ENCODE measurements at regions not wholly inside any gene's neighbourhood (a gene's known extent, or its start where the extent isn't known, plus 50 kb on each side); places are given as distances from the start of the nearest gene placed in this dataset.

- Histone ChIP-seq H3K9me3 (ENCODE audit: control insufficient read depth, insufficient read depth, low read depth, low read length) (no peaks in the 10 kb centered on the region), H4K20me1 (ENCODE audit: control insufficient read depth, extremely low read depth, insufficient read depth, low read length) (no peaks in the 10 kb centered on the region), H3K4me2 (ENCODE audit: extremely low read depth, insufficient read depth, low read length) (no peak overlapping the region), H3K79me2 (ENCODE audit: control insufficient read depth, insufficient read depth, low read length) (no peaks in the 10 kb centered on the region), H2AFZ (ENCODE audit: low read length) (no peak overlapping the region), H3K4me1 (ENCODE audit: control insufficient read depth, extremely low read depth, insufficient read depth, low read length) (no peaks in the 10 kb centered on the region), H3K36me3 (ENCODE audit: control insufficient read depth, insufficient read depth, low read length) (no peaks in the 10 kb centered on the region), H3K27me3 (ENCODE audit: control insufficient read depth, insufficient read depth, low read length) (no peaks in the 10 kb centered on the region), H3K9ac (ENCODE audit: insufficient read depth, low read length) (no peak overlapping the region), H3K4me3 (replicated peaks in 1 of 4; ENCODE audit: control extremely low read depth in 1 of 4, insufficient read depth in 1 of 4, low read depth in 3 of 4, low read length in 4 of 4) (no peak overlapping the region), H3K27ac (ENCODE audit: insufficient read depth, low read length) (no peak overlapping the region)
- no peak for TF ChIP-seq CTCF (conservative IDR thresholded peaks at IDR 0.05 in 1 of 2, IDR thresholded peaks at IDR 0.05 in 1 of 2; ENCODE audit: low read depth in 1 of 2, low read length in 2 of 2)
- no peak for TF ChIP-seq EZH2 (IDR thresholded peaks at IDR 0.05; ENCODE audit: low read length, missing control alignments)
- no peak for DNase-seq (ENCODE audit: low read depth in 2 of 2)
These were observed 125.5 kb upstream of the NUDT4 start for GRCh38 chr12:93252221-93252620.

GRCh38 chr12:93254911-93255310, 122.8 kb upstream of the NUDT4 start:
- Histone ChIP-seq H3K9ac (ENCODE audit: insufficient read depth, low read length) (no peak overlapping the region), H3K4me1 (ENCODE audit: control insufficient read depth, extremely low read depth, insufficient read depth, low read length) (no peaks in the 10 kb centered on the region), H3K27ac (ENCODE audit: insufficient read depth, low read length) (no peak overlapping the region), H3K4me2 (ENCODE audit: extremely low read depth, insufficient read depth, low read length) (no peak overlapping the region), H3K4me3 (replicated peaks in 1 of 4; ENCODE audit: control extremely low read depth in 1 of 4, insufficient read depth in 1 of 4, low read depth in 3 of 4, low read length in 4 of 4) (no peak overlapping the region), H3K9me3 (ENCODE audit: control insufficient read depth, insufficient read depth, low read depth, low read length) (no peaks in the 10 kb centered on the region), H3K79me2 (ENCODE audit: control insufficient read depth, insufficient read depth, low read length) (no peaks in the 10 kb centered on the region), H2AFZ (ENCODE audit: low read length) (no peak overlapping the region), H3K27me3 (ENCODE audit: control insufficient read depth, insufficient read depth, low read length) (no peaks in the 10 kb centered on the region), H4K20me1 (ENCODE audit: control insufficient read depth, extremely low read depth, insufficient read depth, low read length) (no peaks in the 10 kb centered on the region), H3K36me3 (ENCODE audit: control insufficient read depth, insufficient read depth, low read length) (no peaks in the 10 kb centered on the region)
- TF ChIP-seq CTCF (conservative IDR thresholded peaks at IDR 0.05 in 1 of 2, IDR thresholded peaks at IDR 0.05 in 1 of 2; ENCODE audit: low read depth in 1 of 2, low read length in 2 of 2) (no peak), EZH2 (IDR thresholded peaks at IDR 0.05; ENCODE audit: low read length, missing control alignments) (no peak)
- DNase-seq (ENCODE audit: low read depth in 2 of 2), result no peak

GRCh38 chr12:93256256-93256969, 121.3 kb upstream of the NUDT4 start:
- no peak overlapping the region for H3K4me3 ChIP-seq (replicated peaks in 1 of 4; ENCODE audit: control extremely low read depth in 1 of 4, insufficient read depth in 1 of 4, low read depth in 3 of 4, low read length in 4 of 4)
- H3K79me2 ChIP-seq (ENCODE audit: control insufficient read depth, insufficient read depth, low read length), result no peaks in the 10 kb centered on the region
- peak in 1 of 2 donors; percentile 15 for DNase-seq (ENCODE audit: low read depth in 2 of 2)
- H4K20me1 ChIP-seq (ENCODE audit: control insufficient read depth, extremely low read depth, insufficient read depth, low read length), result no peaks in the 10 kb centered on the region
- no peak overlapping the region for H3K9ac ChIP-seq (ENCODE audit: insufficient read depth, low read length)
- H3K27me3 ChIP-seq (ENCODE audit: control insufficient read depth, insufficient read depth, low read length), result no peaks in the 10 kb centered on the region
- no peaks in the 10 kb centered on the region for H3K36me3 ChIP-seq (ENCODE audit: control insufficient read depth, insufficient read depth, low read length)
- H3K27ac ChIP-seq (ENCODE audit: insufficient read depth, low read length), result no peak overlapping the region
- no peak overlapping the region for H3K4me2 ChIP-seq (ENCODE audit: extremely low read depth, insufficient read depth, low read length)
- no peaks in the 10 kb centered on the region for H3K9me3 ChIP-seq (ENCODE audit: control insufficient read depth, insufficient read depth, low read depth, low read length)
- no peak overlapping the region for H2AFZ ChIP-seq (ENCODE audit: low read length)
- TF ChIP-seq EZH2 (IDR thresholded peaks at IDR 0.05; ENCODE audit: low read length, missing control alignments) (no peak), CTCF (conservative IDR thresholded peaks at IDR 0.05 in 1 of 2, IDR thresholded peaks at IDR 0.05 in 1 of 2; ENCODE audit: low read depth in 1 of 2, low read length in 2 of 2) (no peak)
- H3K4me1 ChIP-seq (ENCODE audit: control insufficient read depth, extremely low read depth, insufficient read depth, low read length), result no peaks in the 10 kb centered on the region
